Psoas muscle (tissue), 7 donors: ENCODE measurements at regions not wholly inside any gene's neighbourhood (a gene's known extent, or its start where the extent isn't known, plus 50 kb on each side); places are given as distances from the start of the nearest gene placed in this dataset.

Experiments used
- ATAC-seq, 4 donors: fragments of 200-7000 bp; cut with Tn5 transposase; one replicate each; pipeline ENCODE4 v1.9.1; 2020; ENCODE audit warnings: moderate library complexity in 3 of 4, mild to moderate bottlenecking in 2 of 4
- DNase-seq, 2 donors: peaks; one replicate each; pipeline ENCODE4 v3.0.0-alpha.2; 2020
- H3K27ac ChIP-seq: fragments of 200-600 bp; one replicate; pipeline ENCODE4 v1.8.0; 2022
- H3K27me3 ChIP-seq, 3 donors: fragments of 200-600 bp in 1 of 3; one replicate each; pipeline versions ENCODE4 v1.6.1 to v1.8.0; 2013 to 2022; ENCODE audit warnings: low read length in 2 of 3, mild to moderate bottlenecking in 2 of 3, moderate library complexity in 1 of 3; ENCODE audit not compliant: insufficient read depth in 3 of 3
- H3K36me3 ChIP-seq, 2 donors: fragments of 200-600 bp in 1 of 2; one replicate each; pipeline versions ENCODE4 v1.6.1 to v1.8.0; 2013 to 2022; ENCODE audit warnings: low read depth in 1 of 2, mild to moderate bottlenecking in 1 of 2, moderate library complexity in 1 of 2; ENCODE audit not compliant: insufficient read depth in 1 of 2
- H3K4me1 ChIP-seq: fragments of 200-600 bp; one replicate; pipeline ENCODE4 v1.8.0; 2022
- H3K4me3 ChIP-seq: fragments of 200-600 bp; one replicate; pipeline ENCODE4 v1.8.0; 2022; ENCODE audit warnings: mild to moderate bottlenecking
- H3K9me3 ChIP-seq: fragments of 200-600 bp; one replicate; pipeline ENCODE4 v1.8.0; 2022
- CTCF ChIP-seq: fragments of 200-600 bp; IDR thresholded peaks from one replicate; pipeline ENCODE4 v1.8.0; 2022; ENCODE audit warnings: antibody characterized with exemption
- WGBS, 3 donors: extraction: QIAGEN DNeasy Blood & Tissue Kit; methylation state at CpG; one replicate each; pipeline versions ENCODE4 v1.1.6 to v1.1.7; 2013; 5-methylcytosine and 5-hydroxymethylcytosine counted together
- intact Hi-C, 2 donors: fragments of 100-400 bp; cut with DNase I; formaldehyde crosslinking; loops; one replicate each; pipeline versions ENCODE4 v1.11.0 to v1.14.2; 2022
- donor health status: healthy with polysubstance abuse.
- donor health status: DM: no; HTN: no; CAD: no; lungs with moderate emphysema.
- donor health status: Bipolar disorder and iron deficiency.
- donor health status: healthy.
- donor health status: DM: yes; HTN: yes; CAD: no.
- donor health status: DM: no; HTN: no; CAD: no.
- donor health status: DM: yes; HTN: yes; CAD: no.

- intact Hi-C loops: no loop called here
- DNase-seq (no peak), ATAC-seq (no peak)
- no peaks in the 10 kb centered on the region for H3K9me3 ChIP-seq
- TF ChIP-seq CTCF: no peak
- 76 to 90% (median 90%) methylated on average over 7 of the region's 7 CpGs for WGBS, 3 donors
- peaks cover 4% of the 10 kb centered on the region for H3K4me1 ChIP-seq
- H3K36me3 ChIP-seq: no peaks in the 10 kb centered on the region
- H3K27me3 ChIP-seq: no peaks in the 10 kb centered on the region
- H3K4me3 ChIP-seq: no peak overlapping the region
- no peak overlapping the region for H3K27ac ChIP-seq
Measured at GRCh38 chr1:110280126-110280525, 59.1 kb upstream of the RBM15 start.

GRCh38 chr1:110280804-110281203 lies 58.4 kb upstream of the RBM15 start:
- Histone ChIP-seq H3K27me3 (no peaks in the 10 kb centered on the region), H3K4me3 (no peak overlapping the region), H3K36me3 (no peaks in the 10 kb centered on the region), H3K27ac (no peak overlapping the region), H3K9me3 (no peaks in the 10 kb centered on the region), H3K4me1 (peaks cover 4% of the 10 kb centered on the region)
- 62 to 66% (median 63%) methylated on average over 5 of the region's 5 CpGs for WGBS, 3 donors
- intact Hi-C loops: no loop called here
- DNase-seq: no peak
- ATAC-seq: no peak
- no peak for TF ChIP-seq CTCF

GRCh38 chr1:110281363-110282290 lies 57.5 kb upstream of the RBM15 start:
- ATAC-seq (peak in 1 of 4 donors; percentile 26), DNase-seq (no peak)
- H3K4me3 ChIP-seq: no peak overlapping the region
- H3K4me1 ChIP-seq: peaks cover 4% of the 10 kb centered on the region
- intact Hi-C loops: no loop called here
- no peaks in the 10 kb centered on the region for H3K9me3 ChIP-seq
- 58 to 79% (median 67%) methylated on average over 5 to 6 of the region's 6 CpGs for WGBS, 3 donors
- H3K36me3 ChIP-seq: no peaks in the 10 kb centered on the region
- H3K27me3 ChIP-seq: no peaks in the 10 kb centered on the region
- no peak for TF ChIP-seq CTCF
- no peak overlapping the region for H3K27ac ChIP-seq

- Histone ChIP-seq H3K9me3 (no peaks in the 10 kb centered on the region), H3K4me1 (peaks cover 4% of the 10 kb centered on the region), H3K4me3 (no peak overlapping the region), H3K27me3 (no peaks in the 10 kb centered on the region), H3K27ac (no peak overlapping the region), H3K36me3 (no peaks in the 10 kb centered on the region)
- intact Hi-C loops: no loop called here
- peak in 1 of 4 donors; percentile 65 for ATAC-seq
- WGBS, 3 donors: 69 to 87% (median 84%) methylated on average over 3 of the region's 3 CpGs
- TF ChIP-seq CTCF: no peak
- DNase-seq: no peak
Measured at GRCh38 chr1:110282395-110282794, 56.8 kb upstream of the RBM15 start.
